HG03342 (cell line): ENCODE measurements at regions not wholly inside any gene's neighbourhood (a gene's known extent, or its start where the extent isn't known, plus 50 kb on each side); places are given as distances from the start of the nearest gene placed in this dataset.

ENCODE experiments used
- ATAC-seq: cut with Tn5 transposase; IDR thresholded peaks from one replicate; pipeline ENCODE4 v1.9.1; 2021; ENCODE audit warnings: mild to moderate bottlenecking, moderate library complexity; ENCODE audit not compliant: unreplicated experiment

DNA sequence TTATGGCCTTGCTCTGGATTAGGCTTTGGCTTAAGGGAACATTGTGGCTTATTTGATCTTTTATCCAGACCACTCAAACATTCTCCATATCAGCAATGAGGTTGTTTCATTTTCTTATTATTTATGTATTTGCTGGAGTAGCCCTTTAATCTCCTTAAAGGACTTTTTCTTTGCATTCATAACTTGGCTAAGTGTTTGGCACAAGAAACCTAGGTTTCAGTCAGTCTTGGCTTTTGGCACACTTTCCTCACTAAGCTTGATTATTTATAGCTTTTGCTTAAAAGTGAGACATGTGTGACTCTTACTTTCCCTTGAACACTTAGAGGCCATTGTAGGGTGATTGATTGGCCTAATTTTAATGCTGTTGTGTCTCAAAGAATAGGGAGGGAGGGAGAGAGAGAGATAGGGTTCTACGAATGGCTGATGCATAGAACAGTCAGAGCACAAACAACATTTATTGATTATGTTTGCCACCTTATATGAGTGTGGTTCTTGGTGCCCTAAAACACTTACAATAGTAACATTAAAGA lies 2265.3 kb upstream of the C9orf72 start:
- ATAC-seq = no peak

DNA sequence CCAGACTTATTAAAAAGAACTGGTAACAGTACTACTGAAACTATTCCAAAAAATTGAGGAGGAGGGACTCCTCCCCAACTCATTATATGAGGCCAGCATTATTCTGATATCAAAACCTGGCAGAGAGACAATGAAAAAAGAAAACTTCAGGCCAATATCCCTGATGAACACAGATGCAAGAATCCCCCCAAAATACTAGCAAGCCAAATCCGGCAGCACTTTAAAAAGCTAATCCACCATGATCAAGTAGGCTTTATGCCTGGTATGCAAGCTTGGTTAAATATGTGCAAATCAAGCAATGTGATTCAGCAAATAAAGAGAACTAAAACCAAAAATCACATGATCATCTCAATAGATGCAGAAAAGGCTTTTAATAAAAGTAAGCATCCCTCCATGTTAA lies 2271.0 kb upstream of the C9orf72 start:
- no peak for ATAC-seq

DNA sequence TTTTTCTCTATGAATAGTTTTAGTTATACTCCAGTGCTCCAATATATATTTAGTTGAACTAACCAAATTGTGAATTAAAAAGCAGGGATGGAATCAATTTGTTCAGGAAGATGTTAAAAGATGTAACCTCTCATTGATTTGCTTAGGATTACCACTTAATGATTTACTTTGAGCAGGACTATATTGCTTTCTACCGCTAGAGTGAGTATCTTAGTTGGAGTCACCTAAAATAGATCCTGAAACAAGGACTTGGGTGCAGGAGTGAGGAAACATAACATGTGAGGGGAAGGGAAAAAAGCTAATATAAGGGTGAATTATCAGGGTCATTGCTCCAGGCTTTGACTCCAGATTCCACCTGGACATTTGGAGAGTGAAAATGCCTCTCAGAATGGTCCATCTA lies 2277.4 kb upstream of the C9orf72 start:
- no peak for ATAC-seq

DNA sequence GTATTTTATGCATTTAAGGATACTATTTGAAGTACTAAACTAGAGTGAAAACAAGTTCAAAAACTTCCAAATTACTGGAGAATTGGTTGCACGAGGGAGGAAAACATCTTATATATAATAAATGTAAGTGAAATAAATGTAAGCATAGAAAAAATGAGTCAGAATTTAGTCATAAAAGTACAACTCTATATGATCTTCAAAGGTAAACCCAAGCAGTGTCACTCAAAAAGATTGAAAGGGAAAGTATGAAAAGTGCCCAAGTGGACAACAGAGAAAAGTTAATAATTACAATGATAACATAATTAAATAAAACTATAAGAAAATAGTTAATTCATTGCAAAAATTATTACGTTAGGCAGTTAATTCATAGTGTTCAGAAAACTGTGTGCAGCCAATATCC lies 2288.5 kb upstream of the C9orf72 start:
- ATAC-seq = no peak

DNA sequence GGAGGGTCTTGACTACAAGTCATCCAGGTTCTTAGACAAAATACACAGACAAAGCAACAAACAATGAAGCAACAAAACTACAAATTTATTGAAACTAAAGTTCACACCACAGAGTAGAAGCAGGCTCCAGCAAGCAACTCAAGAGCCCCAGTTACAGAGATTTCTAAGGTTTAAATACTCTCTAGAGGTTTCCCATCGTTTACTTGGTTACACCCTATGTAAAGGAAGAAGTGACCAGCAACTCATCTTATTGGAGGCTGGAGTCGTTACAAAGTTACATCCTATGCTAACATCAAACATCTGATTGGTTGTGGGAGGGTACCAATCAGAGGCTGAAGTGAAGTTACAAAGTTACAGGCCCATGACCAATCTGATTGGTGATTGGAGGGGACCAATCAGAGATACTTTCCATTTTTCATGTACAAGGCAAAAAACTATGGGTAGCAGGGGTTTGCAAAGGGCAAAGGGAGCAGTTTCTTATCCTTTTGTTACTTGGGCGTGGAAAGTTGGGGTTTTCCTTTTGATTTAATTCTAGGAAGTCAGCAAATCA lies 2292.6 kb upstream of the C9orf72 start:
- ATAC-seq = no peak

DNA sequence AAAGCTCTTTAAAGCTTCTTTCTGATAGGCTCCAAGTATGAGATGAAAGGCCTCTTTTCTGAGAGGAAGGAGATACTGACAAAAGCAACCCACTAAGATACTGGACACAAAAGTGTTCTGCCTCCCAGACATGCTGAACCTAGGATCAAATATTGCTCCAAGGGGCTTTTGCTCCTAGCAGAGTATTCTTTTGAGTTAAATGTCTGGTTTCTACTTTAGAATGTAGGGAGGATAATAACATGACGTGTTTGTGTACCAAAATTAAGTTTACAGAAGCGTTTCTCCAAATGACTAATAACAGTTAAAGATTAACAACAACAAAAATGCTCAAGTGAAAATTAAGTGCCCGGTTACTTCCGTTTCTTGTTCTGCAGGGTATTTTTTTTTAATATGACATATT lies 2293.3 kb upstream of the C9orf72 start:
- ATAC-seq = peak; percentile 61

DNA sequence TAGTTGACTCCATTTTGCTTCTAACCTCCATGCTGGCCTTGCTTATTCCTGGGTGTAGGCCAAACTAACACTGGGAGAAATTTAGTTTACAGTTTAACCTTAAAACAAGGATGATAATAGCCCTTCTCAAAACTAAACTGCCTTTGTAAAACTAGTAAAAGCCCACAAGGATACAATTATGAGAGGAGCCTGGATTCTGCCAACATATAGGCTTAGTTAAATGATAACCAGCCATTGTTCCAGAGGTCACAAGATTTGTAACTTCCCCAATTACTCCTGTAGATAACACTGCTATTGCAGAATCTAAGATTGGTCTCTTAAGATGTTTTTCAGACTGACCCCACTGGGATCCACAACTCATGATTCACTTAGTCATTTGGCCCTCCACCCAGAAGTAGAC lies 2300.3 kb upstream of the C9orf72 start:
- ATAC-seq = no peak

DNA sequence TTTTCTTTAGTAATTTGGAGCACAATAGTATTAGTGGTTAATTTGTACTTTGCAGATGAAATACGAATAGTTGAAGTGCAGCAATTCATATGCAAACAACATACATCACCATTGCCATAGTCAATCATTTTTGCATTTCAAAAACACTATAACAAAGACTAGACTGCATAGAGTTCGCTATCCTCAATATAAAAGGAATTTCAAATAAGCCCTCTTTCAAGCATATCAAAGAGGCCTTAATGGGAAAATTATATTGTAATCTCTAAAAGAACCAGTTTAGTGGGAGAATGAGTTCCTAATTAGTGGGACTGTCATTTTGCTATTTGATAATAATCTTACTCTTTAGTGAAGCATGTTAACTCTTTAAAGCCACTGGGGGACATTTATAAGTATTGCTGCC lies 2302.3 kb upstream of the C9orf72 start:
- ATAC-seq = no peak

DNA sequence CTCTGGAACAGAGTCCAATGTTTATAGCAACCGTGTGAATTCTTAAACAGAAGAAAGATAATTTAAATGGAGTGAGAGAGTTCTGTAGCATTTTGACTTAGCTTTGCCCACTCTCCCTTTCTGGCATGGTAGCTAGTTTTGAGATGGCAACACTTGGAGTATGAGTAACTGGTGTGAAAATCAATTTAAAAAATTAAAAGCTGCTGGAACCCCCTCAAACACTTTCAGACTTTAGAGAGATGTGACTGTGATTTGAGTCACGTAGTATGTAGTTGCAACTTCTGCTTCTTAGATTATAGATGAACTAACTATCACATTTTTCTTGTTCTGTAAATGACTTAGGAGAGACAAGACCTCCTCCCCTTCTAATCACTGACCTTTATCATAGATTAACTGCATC lies 2309.5 kb upstream of the C9orf72 start:
- ATAC-seq = no peak

DNA sequence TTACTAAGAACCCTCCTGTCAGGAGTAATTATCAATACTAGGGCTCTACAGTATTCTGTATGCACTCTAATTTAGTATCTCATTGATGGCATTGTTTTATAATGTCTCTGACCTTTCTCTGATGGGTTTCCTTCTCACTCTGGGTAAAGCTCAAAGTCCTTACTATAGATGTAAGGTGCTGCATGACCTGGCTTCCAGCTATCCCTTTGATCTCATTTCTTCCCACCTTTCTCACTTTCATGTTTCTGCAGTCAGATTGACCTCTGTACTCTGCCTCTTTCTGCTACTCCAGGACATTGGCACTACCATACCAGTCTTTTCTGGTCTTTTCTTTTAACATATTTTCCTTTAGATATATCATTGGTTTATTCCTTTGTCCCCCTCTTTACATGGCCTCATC lies 2332.8 kb upstream of the C9orf72 start:
- no peak for ATAC-seq

DNA sequence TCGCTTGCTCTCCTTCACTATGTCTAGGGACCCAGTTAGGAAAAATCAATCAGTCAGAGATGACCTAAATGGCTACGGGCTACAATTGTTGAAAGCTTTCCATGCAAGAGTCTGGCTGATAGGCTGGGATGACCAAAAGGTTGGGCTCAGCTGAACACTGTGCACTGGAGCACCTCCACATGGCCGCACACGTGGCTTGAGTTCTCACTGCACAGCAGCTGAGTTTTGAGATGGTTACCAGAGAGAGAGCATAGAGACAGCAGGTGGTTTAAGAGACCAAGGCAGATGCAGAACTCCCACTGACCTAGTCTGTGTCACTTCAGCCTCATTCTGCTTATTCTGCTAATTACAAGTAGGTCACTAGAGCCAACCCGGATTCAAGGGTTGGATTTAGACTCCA lies 2354.8 kb upstream of the C9orf72 start:
- no peak for ATAC-seq

DNA sequence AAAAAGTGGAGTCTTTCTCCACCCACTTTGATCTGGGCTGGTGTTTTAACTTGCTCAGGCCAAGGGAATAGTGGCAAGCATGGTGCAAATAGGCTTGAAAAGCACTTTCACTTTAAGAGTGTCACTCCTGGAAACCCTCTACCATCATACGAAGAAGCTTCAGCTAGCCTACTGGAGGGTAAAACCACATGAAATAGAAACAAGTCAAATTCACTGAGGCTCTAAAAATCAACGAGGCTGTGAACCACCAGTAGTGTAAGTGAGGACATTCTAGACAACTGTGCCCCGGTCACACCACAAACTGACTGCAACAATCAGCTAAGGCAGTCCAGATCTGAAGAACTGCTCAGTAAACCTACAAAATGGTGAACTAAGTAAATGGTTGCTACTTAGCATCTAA lies 2366.3 kb upstream of the C9orf72 start:
- no peak for ATAC-seq

DNA sequence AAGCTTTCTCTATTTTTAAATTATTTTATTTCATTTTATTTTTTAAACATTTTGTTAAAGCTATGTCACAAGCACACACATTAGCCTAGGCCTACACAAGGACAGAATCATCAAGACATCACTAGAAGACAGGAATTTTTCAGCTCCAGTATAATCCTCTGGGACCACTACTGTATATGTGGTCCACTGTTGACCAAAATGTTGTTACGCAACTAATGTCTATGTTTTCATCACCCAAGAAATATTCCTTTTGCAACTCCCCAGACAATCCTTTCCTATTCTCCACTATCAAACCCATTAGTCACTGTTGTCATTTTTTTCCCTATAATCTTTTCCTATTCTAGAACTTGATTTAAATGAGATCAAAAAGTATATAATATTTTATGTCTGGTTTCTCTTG lies 2371.7 kb upstream of the C9orf72 start:
- ATAC-seq = no peak

DNA sequence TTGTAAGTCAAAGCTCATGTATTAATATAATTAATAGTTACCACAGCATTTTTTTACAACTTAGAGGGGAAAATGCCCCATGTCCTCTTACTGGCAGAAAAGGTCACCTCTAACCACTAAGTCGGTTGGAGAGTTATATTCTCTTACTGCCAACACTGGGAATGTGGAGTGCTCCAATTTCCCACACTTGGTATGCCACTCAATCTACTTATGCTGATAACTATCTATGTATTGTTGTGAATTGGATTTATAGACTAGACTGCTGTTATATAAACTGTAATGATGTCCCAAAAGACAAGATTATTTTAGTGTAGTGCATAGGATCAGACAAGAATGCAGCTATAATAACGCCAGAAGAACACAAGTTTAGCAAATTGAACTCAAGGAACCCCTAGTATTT lies 2385.2 kb upstream of the C9orf72 start:
- no peak for ATAC-seq

DNA sequence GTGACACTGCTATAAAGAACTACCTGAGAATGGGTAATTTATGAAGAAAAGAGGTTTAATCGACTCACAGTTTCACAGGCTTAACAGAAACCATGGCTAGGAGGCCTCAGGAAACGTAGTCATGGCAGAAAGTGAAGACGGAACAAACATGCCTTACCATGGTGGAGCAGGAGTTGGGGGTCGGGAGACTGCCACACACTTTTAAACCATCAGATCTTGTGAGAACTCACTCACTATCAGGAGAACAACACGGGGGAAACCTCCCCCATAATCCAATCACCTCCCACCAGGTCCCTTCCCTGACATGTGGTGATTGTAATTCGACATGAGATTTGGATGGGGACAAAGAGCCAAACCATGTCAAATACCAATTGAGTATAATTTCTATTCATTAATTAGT lies 2392.6 kb upstream of the C9orf72 start:
- ATAC-seq = no peak

DNA sequence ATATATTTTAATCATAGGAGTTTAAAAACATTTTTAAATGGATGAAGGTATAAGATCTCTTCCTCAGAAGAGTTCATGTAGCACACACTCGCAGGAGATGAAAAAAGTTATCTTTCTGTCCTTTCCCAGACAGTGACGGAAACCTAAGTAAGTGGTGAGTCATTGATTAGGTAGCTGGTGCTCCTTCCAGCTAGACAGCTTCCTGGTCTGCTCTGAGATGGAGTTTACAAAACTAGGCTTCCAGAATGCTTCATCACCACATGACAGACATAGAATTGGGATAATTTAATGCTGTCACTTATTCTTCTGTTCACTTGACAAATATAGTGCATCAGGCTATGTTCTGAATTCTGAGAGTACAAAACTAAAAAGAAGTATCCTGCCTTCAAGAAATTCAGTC lies 2393.0 kb upstream of the C9orf72 start:
- ATAC-seq = no peak

DNA sequence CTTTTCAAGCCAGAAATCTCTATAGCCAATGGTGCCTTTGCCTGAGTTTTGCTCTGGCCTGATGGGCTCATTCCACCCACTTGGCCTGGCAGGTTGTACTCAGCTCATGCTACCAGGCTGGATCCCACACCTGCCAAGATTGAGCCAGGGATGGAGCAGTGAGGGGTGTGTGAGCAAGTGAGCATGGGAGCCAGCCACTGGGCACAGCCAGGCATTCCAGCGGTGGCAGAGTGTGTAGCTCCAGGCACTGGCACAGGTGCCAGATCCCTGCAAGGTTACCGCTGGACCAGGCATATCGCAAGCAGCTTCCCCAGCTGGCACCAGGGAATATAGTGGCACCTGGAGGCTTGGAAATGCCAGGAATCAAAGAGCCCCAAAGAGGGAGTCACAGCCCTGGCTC lies 2395.6 kb upstream of the C9orf72 start:
- no peak for ATAC-seq

DNA sequence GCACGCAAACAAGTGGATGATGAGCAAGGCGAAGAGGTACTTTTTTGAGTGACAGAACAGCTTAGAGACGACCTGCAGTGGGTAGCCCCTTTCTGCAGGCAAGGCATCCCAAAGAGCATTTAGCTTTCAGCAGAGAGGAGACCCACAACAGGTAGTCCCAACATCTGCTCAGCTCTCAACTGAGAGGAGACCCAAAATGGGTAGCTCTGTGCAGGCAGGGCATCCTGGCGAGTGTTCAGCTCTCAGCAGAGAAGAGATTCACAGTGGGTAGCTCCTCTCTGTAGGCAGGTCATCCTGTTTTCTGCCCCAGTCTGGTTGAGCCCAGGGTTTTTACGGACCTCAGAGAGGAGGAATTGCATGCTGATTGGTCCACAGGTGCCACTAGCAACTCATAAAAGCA lies 2396.1 kb upstream of the C9orf72 start:
- ATAC-seq = no peak

DNA sequence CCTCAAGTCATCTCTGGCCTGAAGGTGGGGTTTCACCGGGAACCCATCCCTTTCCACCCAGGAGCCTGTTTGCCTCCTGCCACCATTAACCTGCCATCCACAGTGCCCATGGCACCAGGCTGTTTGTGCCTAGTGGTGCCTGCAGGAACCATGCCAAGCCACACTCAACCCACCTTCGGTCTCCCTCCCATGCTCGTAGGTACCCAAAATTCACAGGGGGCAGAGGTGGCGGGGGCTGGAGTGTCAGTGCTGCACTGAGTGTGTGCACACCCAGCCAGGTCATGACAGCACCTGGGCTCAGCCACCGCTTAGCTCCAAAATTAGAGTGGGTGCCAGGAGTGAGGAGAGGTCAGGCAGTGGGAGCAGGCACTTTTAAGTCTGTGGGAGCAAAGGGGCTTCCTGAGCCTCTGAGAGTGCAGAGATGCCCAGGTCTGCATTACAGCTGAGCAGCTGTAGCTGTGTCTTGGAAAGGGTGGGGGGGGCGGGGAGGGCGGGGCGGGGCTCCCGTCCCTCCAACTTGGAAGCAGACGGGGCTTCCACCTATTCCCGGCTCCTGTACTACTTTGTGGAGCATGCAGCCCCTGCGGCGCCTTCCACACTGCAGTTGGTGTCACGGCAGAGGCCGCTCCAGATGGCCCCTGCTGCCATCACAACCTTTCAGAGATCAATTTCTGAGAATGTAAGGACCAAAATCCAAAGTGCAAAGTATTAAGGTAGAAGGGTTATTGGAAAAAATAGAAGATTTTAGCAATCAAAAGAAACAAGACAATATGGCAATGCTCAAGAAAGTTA lies 2396.8 kb upstream of the C9orf72 start:
- ATAC-seq = no peak

DNA sequence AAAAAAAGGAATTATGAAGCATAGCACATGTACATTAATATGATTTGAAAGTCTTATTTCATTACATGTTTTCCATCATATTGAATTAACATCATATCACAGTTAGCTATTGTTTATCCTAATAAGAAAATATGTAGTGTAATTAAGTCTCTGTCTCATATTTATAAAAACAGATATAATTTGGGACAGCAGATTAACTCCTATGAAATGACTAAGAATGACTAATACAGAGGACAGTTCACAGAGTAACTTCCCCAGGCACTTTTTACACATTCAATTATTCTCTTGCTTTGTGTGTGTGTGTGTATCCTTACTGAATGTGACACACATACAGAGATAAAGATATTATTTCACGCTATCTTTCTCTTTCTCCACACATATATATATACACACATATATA lies 2400.9 kb upstream of the C9orf72 start:
- no peak for ATAC-seq

DNA sequence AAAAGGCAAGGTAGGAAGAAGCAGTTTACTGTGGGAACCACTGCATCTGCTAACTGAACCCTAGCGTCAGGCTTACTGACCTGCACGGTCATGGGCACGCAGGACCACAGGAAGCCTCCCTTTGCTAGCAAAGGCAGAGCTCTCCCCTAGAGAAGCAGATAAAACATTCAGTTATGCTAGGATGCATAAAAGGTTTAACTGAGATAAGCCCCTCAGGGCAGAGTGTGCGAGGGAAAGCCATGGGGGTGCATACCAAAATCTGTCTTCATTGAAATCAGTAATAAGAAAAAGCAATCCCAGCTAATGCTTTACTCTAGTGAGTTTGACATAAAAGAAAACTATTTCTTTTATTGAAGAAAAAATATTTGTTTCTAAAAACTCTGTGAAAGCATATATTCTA lies 2403.7 kb upstream of the C9orf72 start:
- ATAC-seq = no peak

DNA sequence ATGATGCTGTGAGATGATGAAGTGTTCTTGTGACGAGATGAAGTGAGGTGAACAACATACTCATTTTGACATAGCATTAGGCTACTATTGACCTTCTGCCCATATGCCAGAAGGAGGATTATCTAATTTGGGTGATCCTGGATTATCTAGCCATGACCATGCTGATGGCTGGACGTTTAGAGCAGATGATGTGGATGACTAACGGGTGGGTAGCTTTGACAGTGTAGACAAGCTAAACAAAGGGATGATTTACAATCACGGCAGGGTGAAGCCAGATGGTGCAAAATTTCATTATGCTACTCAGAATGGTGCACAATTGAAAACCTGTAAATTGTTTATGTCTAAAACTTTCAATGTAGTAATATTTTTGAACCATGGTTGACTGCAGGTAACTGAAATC lies 2403.4 kb upstream of the ACO1 start:
- ATAC-seq = no peak

DNA sequence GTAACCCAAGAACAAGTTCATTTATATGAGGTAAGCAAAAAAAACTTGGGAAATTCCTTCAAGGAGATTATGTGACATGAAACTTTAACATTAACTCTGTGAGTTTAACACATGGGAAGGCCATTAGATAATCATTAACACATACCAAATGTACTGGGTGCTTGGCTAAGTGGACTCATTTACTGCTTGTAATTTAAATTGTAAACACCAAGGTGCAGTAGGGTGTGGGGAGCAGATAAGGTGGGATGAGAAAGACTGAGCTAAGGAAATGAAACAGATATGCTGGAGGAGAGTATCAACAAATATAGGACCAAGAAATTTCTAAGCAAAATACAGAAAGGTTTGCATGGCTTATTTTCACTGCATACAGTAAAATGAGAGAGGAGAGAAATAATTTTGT lies 2384.8 kb upstream of the ACO1 start:
- no peak for ATAC-seq
